Psoas muscle (tissue), 7 donors: ENCODE measurements at regions not wholly inside any gene's neighbourhood (a gene's known extent, or its start where the extent isn't known, plus 50 kb on each side); places are given as distances from the start of the nearest gene placed in this dataset.

Experiments used
- ATAC-seq, 4 donors: fragments of 200-7000 bp; cut with Tn5 transposase; one replicate each; pipeline ENCODE4 v1.9.1; 2020; ENCODE audit warnings: moderate library complexity in 3 of 4, mild to moderate bottlenecking in 2 of 4
- DNase-seq, 2 donors: peaks; one replicate each; pipeline ENCODE4 v3.0.0-alpha.2; 2020
- H3K27ac ChIP-seq: fragments of 200-600 bp; one replicate; pipeline ENCODE4 v1.8.0; 2022
- H3K27me3 ChIP-seq, 3 donors: fragments of 200-600 bp in 1 of 3; one replicate each; pipeline versions ENCODE4 v1.6.1 to v1.8.0; 2013 to 2022; ENCODE audit warnings: low read length in 2 of 3, mild to moderate bottlenecking in 2 of 3, moderate library complexity in 1 of 3; ENCODE audit not compliant: insufficient read depth in 3 of 3
- H3K36me3 ChIP-seq, 2 donors: fragments of 200-600 bp in 1 of 2; one replicate each; pipeline versions ENCODE4 v1.6.1 to v1.8.0; 2013 to 2022; ENCODE audit warnings: low read depth in 1 of 2, mild to moderate bottlenecking in 1 of 2, moderate library complexity in 1 of 2; ENCODE audit not compliant: insufficient read depth in 1 of 2
- H3K4me1 ChIP-seq: fragments of 200-600 bp; one replicate; pipeline ENCODE4 v1.8.0; 2022
- H3K4me3 ChIP-seq: fragments of 200-600 bp; one replicate; pipeline ENCODE4 v1.8.0; 2022; ENCODE audit warnings: mild to moderate bottlenecking
- H3K9me3 ChIP-seq: fragments of 200-600 bp; one replicate; pipeline ENCODE4 v1.8.0; 2022
- WGBS, 3 donors: extraction: QIAGEN DNeasy Blood & Tissue Kit; methylation state at CpG; one replicate each; pipeline versions ENCODE4 v1.1.6 to v1.1.7; 2013; 5-methylcytosine and 5-hydroxymethylcytosine counted together
- intact Hi-C, 2 donors: fragments of 100-400 bp; cut with DNase I; formaldehyde crosslinking; loops; one replicate each; pipeline versions ENCODE4 v1.11.0 to v1.14.2; 2022
- TF ChIP-seq, protein P1 (sequence below): fragments of 200-600 bp; IDR thresholded peaks from one replicate; pipeline ENCODE4 v1.8.0; 2022; ENCODE audit warnings: antibody characterized with exemption
- donor health status: healthy with polysubstance abuse.
- donor health status: DM: no; HTN: no; CAD: no; lungs with moderate emphysema.
- donor health status: Bipolar disorder and iron deficiency.
- donor health status: healthy.
- donor health status: DM: yes; HTN: yes; CAD: no.
- donor health status: DM: no; HTN: no; CAD: no.
- donor health status: DM: yes; HTN: yes; CAD: no.

DNA sequence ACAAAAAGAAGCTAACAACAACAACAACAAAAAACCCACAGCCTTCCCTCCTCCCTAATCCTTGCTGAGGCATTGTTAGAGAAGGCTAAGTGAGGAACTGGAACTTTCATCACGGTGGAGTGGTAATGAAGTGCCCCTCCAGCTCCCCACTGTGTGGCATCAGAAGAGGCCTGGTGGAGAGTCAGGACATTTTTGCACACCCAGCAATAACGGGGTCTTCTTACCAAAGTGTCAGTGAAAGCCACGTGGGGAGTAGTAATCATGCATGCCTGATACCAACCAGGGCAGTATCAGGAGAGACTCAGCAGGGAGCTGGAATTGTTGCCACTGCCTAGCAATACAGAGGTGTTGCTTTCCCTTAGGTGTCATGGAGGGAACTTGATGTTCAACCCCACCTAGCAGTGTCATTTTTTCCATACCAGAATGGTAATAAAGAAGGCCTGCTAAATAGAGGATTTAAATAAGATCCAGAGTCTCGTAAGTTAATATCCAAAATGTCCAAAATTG lies 299.7 kb upstream of the RGS6 start:
- Histone ChIP-seq H3K27me3 (no peaks in the 10 kb centered on the region), H3K4me3 (no peak overlapping the region), H3K9me3 (no peaks in the 10 kb centered on the region), H3K4me1 (no peaks in the 10 kb centered on the region), H3K27ac (no peak overlapping the region), H3K36me3 (no peaks in the 10 kb centered on the region)
- TF ChIP-seq, protein P1, sequence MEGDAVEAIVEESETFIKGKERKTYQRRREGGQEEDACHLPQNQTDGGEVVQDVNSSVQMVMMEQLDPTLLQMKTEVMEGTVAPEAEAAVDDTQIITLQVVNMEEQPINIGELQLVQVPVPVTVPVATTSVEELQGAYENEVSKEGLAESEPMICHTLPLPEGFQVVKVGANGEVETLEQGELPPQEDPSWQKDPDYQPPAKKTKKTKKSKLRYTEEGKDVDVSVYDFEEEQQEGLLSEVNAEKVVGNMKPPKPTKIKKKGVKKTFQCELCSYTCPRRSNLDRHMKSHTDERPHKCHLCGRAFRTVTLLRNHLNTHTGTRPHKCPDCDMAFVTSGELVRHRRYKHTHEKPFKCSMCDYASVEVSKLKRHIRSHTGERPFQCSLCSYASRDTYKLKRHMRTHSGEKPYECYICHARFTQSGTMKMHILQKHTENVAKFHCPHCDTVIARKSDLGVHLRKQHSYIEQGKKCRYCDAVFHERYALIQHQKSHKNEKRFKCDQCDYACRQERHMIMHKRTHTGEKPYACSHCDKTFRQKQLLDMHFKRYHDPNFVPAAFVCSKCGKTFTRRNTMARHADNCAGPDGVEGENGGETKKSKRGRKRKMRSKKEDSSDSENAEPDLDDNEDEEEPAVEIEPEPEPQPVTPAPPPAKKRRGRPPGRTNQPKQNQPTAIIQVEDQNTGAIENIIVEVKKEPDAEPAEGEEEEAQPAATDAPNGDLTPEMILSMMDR: no peak
- DNase-seq (no peak), ATAC-seq (no peak)
- 68 to 75% (median 71%) methylated on average over 4 of the region's 4 CpGs for WGBS, 3 donors
- intact Hi-C loops: no loop called here

GRCh38 chr14:71636076-71636475 lies 296.2 kb upstream of the RGS6 start:
- TF ChIP-seq, protein P1: no peak
- intact Hi-C loops: no loop called here
- ATAC-seq: no peak

DNA sequence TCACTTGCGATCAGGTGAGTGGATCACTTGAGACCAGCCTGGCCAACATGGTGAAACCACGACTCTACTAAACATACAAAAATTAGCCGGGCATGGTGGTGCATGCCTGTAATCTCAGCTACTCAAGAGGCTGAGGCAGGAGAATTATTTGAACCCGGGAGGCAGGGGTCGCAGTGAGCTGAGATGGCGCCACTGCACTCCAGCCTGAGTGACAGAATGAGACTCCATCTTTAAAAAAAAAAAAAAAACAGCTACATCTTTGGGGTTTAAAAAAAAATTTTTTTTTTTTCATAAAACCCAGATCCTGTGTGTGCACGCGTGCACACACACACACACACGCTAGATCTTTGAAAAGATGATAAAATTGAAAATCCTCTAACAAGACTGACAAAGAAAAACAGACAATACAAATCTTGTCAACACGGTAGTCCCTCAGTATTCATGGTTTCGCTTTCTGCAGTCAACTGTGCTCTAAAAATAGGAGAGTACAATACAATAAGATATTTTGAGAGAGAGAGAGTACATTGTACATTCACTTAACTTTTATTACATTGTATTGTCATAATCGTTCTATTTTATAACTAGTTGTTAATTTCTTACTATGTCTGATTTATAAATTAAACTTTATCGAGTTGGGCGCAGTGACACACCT lies 295.3 kb upstream of the RGS6 start:
- ATAC-seq (no peak), DNase-seq (no peak)
- intact Hi-C loops: no loop called here
- TF ChIP-seq, protein P1: no peak
- Histone ChIP-seq H3K4me3 (no peak overlapping the region), H3K27ac (no peak overlapping the region), H3K4me1 (no peaks in the 10 kb centered on the region), H3K36me3 (no peaks in the 10 kb centered on the region), H3K9me3 (no peaks in the 10 kb centered on the region), H3K27me3 (no peaks in the 10 kb centered on the region)
- 95 to 96% (median 95%) methylated on average over 14 of the region's 14 CpGs for WGBS, 3 donors

More at GRCh38 chr14:71636076-71636475, 296.2 kb upstream of the RGS6 start:
- H3K9me3 ChIP-seq: no peaks in the 10 kb centered on the region
- H3K27me3 ChIP-seq: no peaks in the 10 kb centered on the region
- H3K27ac ChIP-seq: no peak overlapping the region
- H3K36me3 ChIP-seq: no peaks in the 10 kb centered on the region
- H3K4me1 ChIP-seq: no peaks in the 10 kb centered on the region
- no peak overlapping the region for H3K4me3 ChIP-seq
- DNase-seq: no peak

DNA sequence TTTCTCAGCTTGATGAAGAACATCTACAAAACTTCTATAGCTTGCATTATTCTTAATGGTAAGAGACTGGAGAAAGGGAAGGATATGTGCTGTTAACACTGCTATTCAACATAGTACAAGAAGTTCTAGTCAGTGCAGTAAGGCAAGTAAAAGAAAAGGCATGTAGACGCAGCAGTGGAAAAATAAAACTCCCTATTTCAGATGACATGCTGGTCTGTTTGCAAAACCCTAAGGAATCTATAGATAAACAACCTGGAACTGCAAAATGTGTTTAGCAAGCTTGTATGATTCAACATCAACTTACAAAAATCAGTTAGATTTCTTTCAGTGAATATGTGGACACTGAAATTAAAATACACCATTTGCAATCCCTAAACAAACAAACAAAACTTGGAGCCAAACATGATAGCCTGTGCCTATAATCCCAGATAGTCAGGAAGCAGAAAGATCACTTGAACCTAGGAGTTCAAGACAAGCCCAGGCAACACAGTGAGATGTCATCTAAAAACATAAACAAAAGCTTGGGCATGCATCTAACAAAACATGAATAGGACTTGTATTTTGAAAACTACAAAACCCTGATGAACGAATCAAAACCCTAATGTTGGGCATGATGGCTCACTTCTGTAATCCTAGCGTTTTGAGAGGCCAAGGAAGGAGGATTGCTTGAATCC lies 293.6 kb upstream of the RGS6 start:
- 80 to 87% (median 81%) methylated on average over 3 of the region's 3 CpGs for WGBS, 3 donors
- no peak overlapping the region for H3K4me3 ChIP-seq
- intact Hi-C loops: no loop called here
- no peak for ATAC-seq
- no peaks in the 10 kb centered on the region for H3K36me3 ChIP-seq
- H3K27me3 ChIP-seq: no peaks in the 10 kb centered on the region
- H3K27ac ChIP-seq: no peak overlapping the region
- peaks cover 7% of the 10 kb centered on the region for H3K9me3 ChIP-seq
- H3K4me1 ChIP-seq: no peaks in the 10 kb centered on the region
- DNase-seq: no peak
- TF ChIP-seq, protein P1: no peak
